ENCODE measurements at regions not wholly inside any gene's neighbourhood (a gene's known extent, or its start where the extent isn't known, plus 50 kb on each side); places are given as distances from the start of the nearest gene placed in this dataset.
A peak's percentile ranks its signal among the peaks of the same experiment; 100 is the strongest.

DNA sequence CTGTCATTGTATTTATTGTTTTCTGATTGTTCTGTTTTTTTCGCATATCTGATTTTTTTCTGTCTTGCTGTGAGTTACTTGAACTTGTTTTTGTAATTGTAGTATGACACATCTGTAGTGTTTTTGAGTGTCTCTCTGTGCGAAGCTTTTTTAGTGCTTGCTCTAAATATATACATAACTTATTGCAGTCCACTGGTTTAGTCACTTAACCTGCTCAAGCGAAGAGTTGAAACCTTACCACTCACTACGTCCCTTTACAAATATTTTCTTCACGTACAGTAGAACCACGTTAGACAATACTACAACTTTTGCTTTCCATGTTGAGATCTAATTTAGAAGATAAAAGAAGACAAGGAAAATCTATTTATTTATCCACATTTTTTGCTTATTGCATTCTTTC lies 713.0 kb upstream of the GRM7 start:
- H3K27me3 ChIP-seq (ENCODE audit: control insufficient read depth, insufficient read depth, low read length) = no peaks in the 10 kb centered on the region
- no peak for FAIRE-seq
- peaks cover 0 to 2% (median 0%) of the 10 kb centered on the region in 3 donors for H3K9me3 ChIP-seq (ENCODE audit: control insufficient read depth in 2 of 3, insufficient read depth in 1 of 3, low read length in 3 of 3)
- no peak overlapping the region for H3K4me3 ChIP-seq (ENCODE audit: low read length in 3 of 3)
- TF ChIP-seq, protein P1, sequence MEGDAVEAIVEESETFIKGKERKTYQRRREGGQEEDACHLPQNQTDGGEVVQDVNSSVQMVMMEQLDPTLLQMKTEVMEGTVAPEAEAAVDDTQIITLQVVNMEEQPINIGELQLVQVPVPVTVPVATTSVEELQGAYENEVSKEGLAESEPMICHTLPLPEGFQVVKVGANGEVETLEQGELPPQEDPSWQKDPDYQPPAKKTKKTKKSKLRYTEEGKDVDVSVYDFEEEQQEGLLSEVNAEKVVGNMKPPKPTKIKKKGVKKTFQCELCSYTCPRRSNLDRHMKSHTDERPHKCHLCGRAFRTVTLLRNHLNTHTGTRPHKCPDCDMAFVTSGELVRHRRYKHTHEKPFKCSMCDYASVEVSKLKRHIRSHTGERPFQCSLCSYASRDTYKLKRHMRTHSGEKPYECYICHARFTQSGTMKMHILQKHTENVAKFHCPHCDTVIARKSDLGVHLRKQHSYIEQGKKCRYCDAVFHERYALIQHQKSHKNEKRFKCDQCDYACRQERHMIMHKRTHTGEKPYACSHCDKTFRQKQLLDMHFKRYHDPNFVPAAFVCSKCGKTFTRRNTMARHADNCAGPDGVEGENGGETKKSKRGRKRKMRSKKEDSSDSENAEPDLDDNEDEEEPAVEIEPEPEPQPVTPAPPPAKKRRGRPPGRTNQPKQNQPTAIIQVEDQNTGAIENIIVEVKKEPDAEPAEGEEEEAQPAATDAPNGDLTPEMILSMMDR (IDR thresholded peaks at IDR 0.05; ENCODE audit: borderline replicate concordance, extremely low read depth, insufficient read depth) = no peak
- no peaks in the 10 kb centered on the region for H3K36me3 ChIP-seq (ENCODE audit: control insufficient read depth in 2 of 3, insufficient read depth in 3 of 3, low read length in 3 of 3)
- no peak overlapping the region for H3K27ac ChIP-seq (ENCODE audit: low read depth in 2 of 2, low read length in 2 of 2)
- intact Hi-C loops (cut with DNase I) = no loop called here
- no peak overlapping the region for H3K9ac ChIP-seq (ENCODE audit: low read length in 3 of 3)
- H3K4me1 ChIP-seq (ENCODE audit: control insufficient read depth in 2 of 3, insufficient read depth in 2 of 3, low read depth in 1 of 3, low read length in 3 of 3) = no peaks in the 10 kb centered on the region
- no peak for DNase-seq

DNA sequence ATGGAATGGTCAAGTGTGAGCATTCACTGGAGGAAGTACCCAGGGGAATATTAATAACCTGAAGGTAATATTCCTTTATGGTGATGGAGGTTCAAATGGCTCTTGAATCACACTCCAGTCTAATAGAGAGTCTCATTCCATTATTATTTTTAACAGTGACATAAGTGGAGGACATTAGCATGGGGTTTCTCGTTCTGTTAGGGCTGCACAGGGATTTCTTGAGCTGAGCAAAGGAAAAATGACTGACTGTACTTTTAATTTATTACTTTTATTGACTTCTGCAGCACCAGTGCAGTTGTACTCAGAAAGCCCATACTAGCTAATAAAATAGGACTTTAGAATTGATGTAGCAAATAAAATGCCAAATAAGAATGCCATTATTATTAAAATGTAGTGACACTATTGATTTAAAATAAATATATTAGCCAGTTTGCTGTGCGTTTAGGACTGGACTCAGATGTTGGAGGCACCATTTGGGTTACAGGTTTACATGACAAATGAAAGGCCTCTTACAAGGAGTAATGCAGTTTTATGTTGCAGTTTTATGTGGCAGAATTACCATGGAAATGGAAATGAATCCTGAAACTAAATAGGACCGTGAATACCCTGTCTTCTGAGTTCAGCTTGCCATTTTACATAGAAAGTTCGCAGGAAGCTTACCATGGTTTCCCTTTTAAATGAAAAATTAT lies 705.1 kb upstream of the GRM7 start:
- H3K4me1 ChIP-seq (ENCODE audit: control insufficient read depth in 2 of 3, insufficient read depth in 2 of 3, low read depth in 1 of 3, low read length in 3 of 3) = no peaks in the 10 kb centered on the region
- intact Hi-C loops (cut with DNase I) = no loop called here
- no peaks in the 10 kb centered on the region for H3K36me3 ChIP-seq (ENCODE audit: control insufficient read depth in 2 of 3, insufficient read depth in 3 of 3, low read length in 3 of 3)
- peak in 2 of 5 donors; percentile 22 to 28 for DNase-seq
- H3K9ac ChIP-seq (ENCODE audit: low read length in 3 of 3) = no peak overlapping the region
- TF ChIP-seq, protein P1 (IDR thresholded peaks at IDR 0.05; ENCODE audit: borderline replicate concordance, extremely low read depth, insufficient read depth) = no peak
- H3K4me3 ChIP-seq (ENCODE audit: low read length in 3 of 3) = no peak overlapping the region
- no peak for FAIRE-seq
- no peaks in the 10 kb centered on the region for H3K9me3 ChIP-seq (ENCODE audit: control insufficient read depth in 2 of 3, insufficient read depth in 1 of 3, low read length in 3 of 3)
- no peaks in the 10 kb centered on the region for H3K27me3 ChIP-seq (ENCODE audit: control insufficient read depth, insufficient read depth, low read length)
- H3K27ac ChIP-seq (ENCODE audit: low read depth in 2 of 2, low read length in 2 of 2) = no peak overlapping the region

DNA sequence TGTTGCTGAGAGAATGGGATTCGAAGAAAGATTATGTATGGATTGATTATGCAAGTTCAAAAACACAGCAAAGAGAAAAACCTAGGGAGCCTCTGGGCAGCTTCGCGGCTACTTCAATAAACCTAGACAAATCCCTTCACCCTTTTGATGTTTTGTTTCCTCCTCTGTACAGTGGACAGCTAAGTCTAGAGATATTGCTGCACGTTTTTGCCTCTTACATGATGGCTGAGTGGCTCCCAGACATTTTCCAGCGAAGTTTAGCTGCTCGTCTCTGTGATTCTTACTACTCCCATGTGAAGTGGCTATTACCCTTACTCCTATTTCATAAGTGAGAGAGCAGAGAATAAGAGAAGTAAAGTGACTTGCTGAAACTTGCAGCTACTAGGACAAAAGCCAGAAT lies 695.0 kb upstream of the GRM7 start:
- Histone ChIP-seq H3K9me3 (ENCODE audit: control insufficient read depth in 2 of 3, insufficient read depth in 1 of 3, low read length in 3 of 3) (no peaks in the 10 kb centered on the region), H3K9ac (ENCODE audit: low read length in 3 of 3) (no peak overlapping the region), H3K27ac (ENCODE audit: low read depth in 2 of 2, low read length in 2 of 2) (no peak overlapping the region), H3K27me3 (ENCODE audit: control insufficient read depth, insufficient read depth, low read length) (no peaks in the 10 kb centered on the region), H3K4me1 (ENCODE audit: control insufficient read depth in 2 of 3, insufficient read depth in 2 of 3, low read depth in 1 of 3, low read length in 3 of 3) (no peaks in the 10 kb centered on the region), H3K4me3 (ENCODE audit: low read length in 3 of 3) (no peak overlapping the region), H3K36me3 (ENCODE audit: control insufficient read depth in 2 of 3, insufficient read depth in 3 of 3, low read length in 3 of 3) (no peaks in the 10 kb centered on the region)
- TF ChIP-seq, protein P1 (IDR thresholded peaks at IDR 0.05; ENCODE audit: borderline replicate concordance, extremely low read depth, insufficient read depth) = no peak
- DNase-seq (no peak), FAIRE-seq (no peak)
- intact Hi-C loops (cut with DNase I) = no loop called here

DNA sequence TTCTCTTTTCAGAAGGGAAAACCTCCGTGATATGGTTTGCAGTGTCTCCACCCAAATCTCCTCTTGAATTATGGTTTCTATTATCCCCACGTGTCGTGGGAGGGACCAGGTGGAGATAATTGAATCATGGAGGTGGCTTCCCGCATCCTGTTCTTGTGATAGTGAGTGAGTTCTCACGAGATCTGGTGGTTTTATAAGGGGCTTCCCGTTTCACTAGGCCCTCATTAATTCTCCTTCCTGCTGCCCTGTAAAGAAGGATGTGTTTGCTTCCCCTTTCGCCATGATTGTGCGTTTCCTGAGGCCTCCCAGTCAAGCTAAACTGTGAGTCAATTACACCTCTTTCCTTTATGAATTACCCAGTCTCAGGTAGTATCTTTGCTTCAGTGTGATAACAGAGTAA lies 692.7 kb upstream of the GRM7 start:
- Histone ChIP-seq H3K9ac (ENCODE audit: low read length in 3 of 3) (no peak overlapping the region), H3K4me1 (ENCODE audit: control insufficient read depth in 2 of 3, insufficient read depth in 2 of 3, low read depth in 1 of 3, low read length in 3 of 3) (no peaks in the 10 kb centered on the region), H3K9me3 (ENCODE audit: control insufficient read depth in 2 of 3, insufficient read depth in 1 of 3, low read length in 3 of 3) (no peaks in the 10 kb centered on the region), H3K27me3 (ENCODE audit: control insufficient read depth, insufficient read depth, low read length) (no peaks in the 10 kb centered on the region), H3K27ac (ENCODE audit: low read depth in 2 of 2, low read length in 2 of 2) (no peak overlapping the region), H3K36me3 (ENCODE audit: control insufficient read depth in 2 of 3, insufficient read depth in 3 of 3, low read length in 3 of 3) (no peaks in the 10 kb centered on the region), H3K4me3 (ENCODE audit: low read length in 3 of 3) (no peak overlapping the region)
- TF ChIP-seq, protein P1 (IDR thresholded peaks at IDR 0.05; ENCODE audit: borderline replicate concordance, extremely low read depth, insufficient read depth) = no peak
- no peak for FAIRE-seq
- no peak for DNase-seq
- intact Hi-C loops (cut with DNase I) = no loop called here

Data from kidney (tissue), 13 donors.